HG03097 (cell line): ENCODE measurements at regions not wholly inside any gene's neighbourhood (a gene's known extent, or its start where the extent isn't known, plus 50 kb on each side); places are given as distances from the start of the nearest gene placed in this dataset.

ENCODE experiments used
- ATAC-seq: cut with Tn5 transposase; IDR thresholded peaks from one replicate; pipeline ENCODE4 v1.9.1; 2021; ENCODE audit not compliant: unreplicated experiment, low FRiP score

GRCh38 chr15:86018679-86019078 lies 61.0 kb upstream of the AGBL1 start:
- ATAC-seq, result no peak

DNA sequence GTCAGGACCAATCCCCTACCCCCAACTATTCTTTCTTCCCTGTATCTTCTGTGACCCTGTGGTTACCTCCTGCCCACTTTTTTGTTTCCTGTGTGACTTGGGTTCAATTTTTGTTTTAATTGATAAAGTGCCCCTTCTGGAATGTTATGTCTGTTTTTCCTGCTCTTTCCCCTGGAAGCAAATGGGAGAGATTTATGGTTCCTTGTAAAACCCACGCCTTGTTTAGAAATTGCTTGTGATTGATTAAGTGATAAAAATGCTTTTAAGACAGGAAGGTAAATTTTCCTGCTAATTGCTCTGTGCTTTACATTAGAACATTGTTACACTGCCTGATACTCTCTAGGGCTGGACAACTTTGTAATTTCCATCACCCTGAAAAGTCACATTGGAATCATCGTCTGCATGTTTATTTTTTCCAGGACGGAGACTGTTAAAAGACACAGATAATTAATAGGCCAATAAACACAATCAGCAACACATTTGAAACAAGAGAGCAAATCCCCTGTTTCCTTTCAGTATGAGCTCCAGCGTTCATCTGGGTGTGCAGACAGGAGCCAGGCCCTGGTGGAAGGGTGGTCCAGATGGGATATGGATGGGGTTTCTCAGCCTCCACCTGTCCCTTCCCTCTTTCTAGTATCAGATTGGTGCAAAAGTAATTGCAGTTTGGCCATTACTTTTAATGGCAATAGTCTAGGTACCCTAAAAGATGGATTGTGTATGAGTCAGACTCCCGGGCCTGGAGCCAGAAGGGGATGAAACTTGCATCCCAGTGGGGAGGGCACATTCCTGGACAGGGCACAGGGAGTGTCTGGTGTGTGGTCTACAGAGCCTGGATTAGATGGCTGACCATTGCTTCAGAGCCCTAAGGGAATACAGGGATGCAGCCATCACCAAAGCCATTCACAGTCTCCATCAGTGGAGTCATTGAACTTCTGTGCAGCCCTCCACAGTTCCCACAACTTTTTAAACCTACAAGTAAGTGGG lies 58.1 kb upstream of the AGBL1 start:
- no peak for ATAC-seq

- ATAC-seq, result no peak
Observed at GRCh38 chr15:86028961-86029360, 50.7 kb upstream of the AGBL1 start.
